NCI-H345 (cell line): ENCODE measurements at regions not wholly inside any gene's neighbourhood (a gene's known extent, or its start where the extent isn't known, plus 50 kb on each side); places are given as distances from the start of the nearest gene placed in this dataset.
A peak's percentile ranks its signal among the peaks of the same experiment; 100 is the strongest.
"Not testable (repeated sequence)": the region's sequence is repeated elsewhere in the genome, so short reads cannot be mapped to it uniquely, and the experiment has no call there.

Source experiments
- DNase-seq: peaks from one replicate; lab custom pipeline; 2025; lab: John Stamatoyannopoulos, UW

- DNase-seq: no peak
Observed at GRCh38 chr13:33340631-33341030, 55.1 kb upstream of the STARD13 start.

- DNase-seq: peak; percentile 2
Observed at GRCh38 chr13:33341861-33342452, 56.4 kb upstream of the STARD13 start.

- DNase-seq: no peak
Observed at GRCh38 chr13:33345842-33346241, 60.3 kb upstream of the STARD13 start.

- no peak for DNase-seq
Observed at GRCh38 chr13:33347861-33348260, 62.3 kb upstream of the STARD13 start.

- DNase-seq: no peak
Observed at GRCh38 chr13:33348366-33348765, 62.8 kb upstream of the STARD13 start.

- DNase-seq: no peak
Observed at GRCh38 chr13:33349288-33349985, 63.9 kb upstream of the STARD13 start.

- no peak for DNase-seq
Observed at GRCh38 chr13:33349986-33350826, 64.7 kb upstream of the STARD13 start.

GRCh38 chr13:33351319-33351718 lies 65.8 kb upstream of the STARD13 start:
- no peak for DNase-seq

GRCh38 chr13:33352041-33352440 lies 66.5 kb upstream of the STARD13 start:
- DNase-seq: peak; percentile 73

- DNase-seq: peak; percentile 4
Observed at GRCh38 chr13:33352526-33352925, 67.0 kb upstream of the STARD13 start.

GRCh38 chr13:33353210-33353609 lies 67.7 kb upstream of the STARD13 start:
- DNase-seq: no peak

GRCh38 chr13:33353646-33354045 lies 68.1 kb upstream of the STARD13 start:
- no peak for DNase-seq

GRCh38 chr13:33355201-33355895 lies 69.8 kb upstream of the STARD13 start:
- DNase-seq: no peak

- DNase-seq: not testable (repeated sequence)
Observed at GRCh38 chr13:33358076-33358475, 72.5 kb upstream of the STARD13 start.

GRCh38 chr13:33362986-33363727 lies 77.6 kb upstream of the STARD13 start:
- DNase-seq: no peak

- DNase-seq: no peak
Observed at GRCh38 chr13:33364192-33364591, 78.6 kb upstream of the STARD13 start.

- no peak for DNase-seq
Observed at GRCh38 chr13:33366469-33367062, 81.0 kb upstream of the STARD13 start.

- no peak for DNase-seq
Observed at GRCh38 chr13:33367171-33367895, 81.8 kb upstream of the STARD13 start.

GRCh38 chr13:33367926-33368325 lies 82.4 kb upstream of the STARD13 start:
- DNase-seq: no peak

GRCh38 chr13:33369073-33369472 lies 83.5 kb upstream of the STARD13 start:
- DNase-seq: no peak
